Fibroblast of gingiva (primary cell): ENCODE measurements at regions not wholly inside any gene's neighbourhood (a gene's known extent, or its start where the extent isn't known, plus 50 kb on each side); places are given as distances from the start of the nearest gene placed in this dataset.
A peak's percentile ranks its signal among the peaks of the same experiment; 100 is the strongest.

ENCODE experiments used
- DNase-seq: peaks from one replicate; pipeline ENCODE4 v3.0.0-alpha.2; 2011; ENCODE audit warnings: low read depth

- no peak for DNase-seq
Observed at GRCh38 chr6:51250317-51250716, 431.6 kb downstream of the TFAP2B start.

- DNase-seq, result no peak
Observed at GRCh38 chr6:51257938-51258337, 439.3 kb downstream of the TFAP2B start.

GRCh38 chr6:51260003-51260402 lies 441.3 kb downstream of the TFAP2B start:
- DNase-seq, result no peak

- DNase-seq, result no peak
Observed at GRCh38 chr6:51261691-51262090, 443.0 kb downstream of the TFAP2B start.

- no peak for DNase-seq
Observed at GRCh38 chr6:51265426-51265825, 446.8 kb downstream of the TFAP2B start.

GRCh38 chr6:51266604-51267003 lies 447.9 kb downstream of the TFAP2B start:
- DNase-seq, result no peak

GRCh38 chr6:51268666-51269065 lies 450.0 kb downstream of the TFAP2B start:
- no peak for DNase-seq

- DNase-seq, result no peak
Observed at GRCh38 chr6:51269876-51270275, 451.2 kb downstream of the TFAP2B start.

GRCh38 chr6:51271615-51272014 lies 452.9 kb downstream of the TFAP2B start:
- DNase-seq, result no peak

- DNase-seq, result no peak
Observed at GRCh38 chr6:51273228-51273961, 454.7 kb downstream of the TFAP2B start.

- DNase-seq, result no peak
Observed at GRCh38 chr6:51277474-51277873, 458.8 kb downstream of the TFAP2B start.

- DNase-seq, result no peak
Observed at GRCh38 chr6:51282026-51282425, 463.4 kb downstream of the TFAP2B start.

- DNase-seq, result no peak
Observed at GRCh38 chr6:51283723-51284355, 465.2 kb downstream of the TFAP2B start.

GRCh38 chr6:51285876-51286275 lies 467.2 kb downstream of the TFAP2B start:
- DNase-seq, result peak; percentile 43

- peak; percentile 78 for DNase-seq
Observed at GRCh38 chr6:51289041-51289440, 470.4 kb downstream of the TFAP2B start.

GRCh38 chr6:51292659-51293058 lies 474.0 kb downstream of the TFAP2B start:
- peak; percentile 55 for DNase-seq

- DNase-seq, result no peak
Observed at GRCh38 chr6:51299621-51300380, 481.1 kb downstream of the TFAP2B start.

GRCh38 chr6:51300510-51300909 lies 481.8 kb downstream of the TFAP2B start:
- DNase-seq, result no peak

GRCh38 chr6:51301962-51302361 lies 483.3 kb downstream of the TFAP2B start:
- DNase-seq, result peak; percentile 4

GRCh38 chr6:51302431-51302830 lies 483.8 kb downstream of the TFAP2B start:
- no peak for DNase-seq

- DNase-seq, result no peak
Observed at GRCh38 chr6:51303338-51303737, 484.7 kb downstream of the TFAP2B start.

- no peak for DNase-seq
Observed at GRCh38 chr6:51314965-51315364, 496.3 kb downstream of the TFAP2B start.

- DNase-seq, result no peak
Observed at GRCh38 chr6:51318674-51319073, 500.0 kb downstream of the TFAP2B start.
